IMR-90 (cell line): ENCODE measurements at regions not wholly inside any gene's neighbourhood (a gene's known extent, or its start where the extent isn't known, plus 50 kb on each side); places are given as distances from the start of the nearest gene placed in this dataset.

Experiments used
- ATAC-seq: fragments of 200-7000 bp; cut with Tn5 transposase; 2 replicates; pipeline ENCODE4 v1.9.1; 2020; ENCODE audit warnings: low read depth, mild to moderate bottlenecking, moderate library complexity
- BruUV-seq: library from RNA; stranded (reverse); fragments of 400-500 nt; replicated peaks from 2 replicates; lab custom pipeline; 2021; lab: Mats Ljungman, UMichigan
- CTCF ChIA-PET: fragments of 300-600 bp; formaldehyde crosslinking; extraction: SDS; loops from one replicate; lab custom pipeline; 2021; ENCODE audit warnings: antibody characterized with exemption; lab: Yijun Ruan, JAX
- POLR2A ChIA-PET: fragments of 300-600 bp; sonication (Branson Sonifier 250); formaldehyde crosslinking; loops from one replicate; lab custom pipeline; 2022; ENCODE audit warnings: antibody characterized with exemption; ENCODE audit not compliant: unreplicated experiment; lab: Charles Lee
- DNase-seq: peaks from one replicate; pipeline ENCODE4 v3.0.0; 2013
- H2AFZ ChIP-seq: replicated peaks from 2 replicates; pipeline ENCODE3; 2013; ENCODE audit warnings: low read length, mild to moderate bottlenecking; ENCODE audit not compliant: poor library complexity
- H2AK5ac ChIP-seq: 2 replicates; pipeline ENCODE4 v1.6.1; 2013; ENCODE audit warnings: low read depth, low read length, inconsistent platforms
- H2AK9ac ChIP-seq: replicated peaks from 2 replicates; pipeline ENCODE3; 2013; ENCODE audit warnings: mild to moderate bottlenecking, low read depth, low read length, moderate library complexity; ENCODE audit not compliant: poor library complexity
- H2BK120ac ChIP-seq: 2 replicates; pipeline ENCODE4 v1.6.1; 2013; ENCODE audit warnings: low read depth, low read length, inconsistent platforms
- H2BK15ac ChIP-seq: 3 replicates; pipeline ENCODE4 v1.6.1; 2013; ENCODE audit warnings: low read depth, low read length, inconsistent platforms
- H2BK20ac ChIP-seq: 2 replicates; pipeline ENCODE4 v1.6.1; 2013; ENCODE audit warnings: low read depth, mild to moderate bottlenecking, inconsistent platforms, low read length, moderate library complexity
- H2BK5ac ChIP-seq: 2 replicates; pipeline ENCODE4 v1.6.1; 2013; ENCODE audit warnings: mild to moderate bottlenecking, low read depth, low read length, inconsistent platforms; ENCODE audit not compliant: poor library complexity, severe bottlenecking
- H3K14ac ChIP-seq: replicated peaks from 2 replicates; pipeline ENCODE4 v1.6.1; 2013; ENCODE audit warnings: low read depth, low read length, inconsistent platforms
- H3K18ac ChIP-seq: 2 replicates; pipeline ENCODE4 v1.6.1; 2013; ENCODE audit warnings: low read depth, low read length, control low read depth
- H3K23ac ChIP-seq: 2 replicates; pipeline ENCODE4 v1.6.1; 2013; ENCODE audit warnings: low read depth, low read length, inconsistent platforms
- H3K27ac ChIP-seq: 2 replicates; pipeline ENCODE4 v1.5.1; 2013; ENCODE audit warnings: mild to moderate bottlenecking, control low read depth, low read length; ENCODE audit not compliant: insufficient read depth
- H3K27me3 ChIP-seq: 2 replicates; pipeline ENCODE4 v1.6.1; 2013; ENCODE audit warnings: low read length; ENCODE audit not compliant: control insufficient read depth, insufficient read depth
- H3K36me3 ChIP-seq: 2 replicates; pipeline ENCODE4 v1.6.1; 2013; ENCODE audit warnings: low read length, mixed read lengths; ENCODE audit not compliant: control insufficient read depth, insufficient read depth
- H3K4ac ChIP-seq: 2 replicates; pipeline ENCODE4 v1.6.1; 2013; ENCODE audit warnings: low read depth, low read length, inconsistent platforms
- H3K4me1 ChIP-seq: 2 replicates; pipeline ENCODE4 v1.6.1; 2013; ENCODE audit warnings: low read length, mixed read lengths; ENCODE audit not compliant: control insufficient read depth, insufficient read depth
- H3K4me2 ChIP-seq: 2 replicates; pipeline ENCODE4 v1.6.1; 2013; ENCODE audit warnings: low read depth, mild to moderate bottlenecking, control low read depth, low read length, moderate library complexity
- H3K4me3 ChIP-seq: 2 replicates; pipeline ENCODE4 v1.5.1; 2013; ENCODE audit warnings: low read depth, mild to moderate bottlenecking, control low read depth, low read length, moderate library complexity; ENCODE audit not compliant: insufficient read depth
- H3K56ac ChIP-seq: 2 replicates; pipeline ENCODE4 v1.6.1; 2013; ENCODE audit warnings: low read length, inconsistent platforms; ENCODE audit not compliant: insufficient read depth; ENCODE audit errors: extremely low read depth
- H3K79me1 ChIP-seq, 2 experiments: 2 replicates each; pipeline ENCODE4 v1.6.1; 2013; ENCODE audit warnings: low read length in 2 of 2, inconsistent platforms in 1 of 2, low read depth in 1 of 2
- H3K9ac ChIP-seq: 2 replicates; pipeline ENCODE4 v1.6.1; 2013; ENCODE audit warnings: low read depth, low read length, control low read depth
- H3K9me1 ChIP-seq: 2 replicates; pipeline ENCODE4 v1.6.1; 2013; ENCODE audit warnings: low read length, inconsistent platforms; ENCODE audit not compliant: insufficient read depth
- H3K9me3 ChIP-seq: 2 replicates; pipeline ENCODE4 v1.6.1; 2013; ENCODE audit warnings: low read length; ENCODE audit not compliant: control insufficient read depth, insufficient read depth
- H4K20me1 ChIP-seq: 2 replicates; pipeline ENCODE4 v1.6.1; 2013; ENCODE audit warnings: low read length, inconsistent platforms; ENCODE audit not compliant: insufficient read depth
- H4K5ac ChIP-seq: 2 replicates; pipeline ENCODE4 v1.6.1; 2013; ENCODE audit warnings: mild to moderate bottlenecking, low read depth, low read length, control low read depth
- H4K8ac ChIP-seq, 2 experiments: 2 replicates each; pipeline ENCODE4 v1.6.1; 2013; ENCODE audit warnings: low read depth in 2 of 2, low read length in 2 of 2, control low read depth in 1 of 2, inconsistent platforms in 1 of 2
- H4K91ac ChIP-seq: 2 replicates; pipeline ENCODE4 v1.6.1; 2013; ENCODE audit warnings: low read depth, low read length, inconsistent platforms; ENCODE audit not compliant: insufficient read depth
- BHLHE40 ChIP-seq: fragments of 150-350 bp; IDR thresholded peaks from 2 replicates; pipeline ENCODE4 v1.6.1; 2016; ENCODE audit warnings: mild to moderate bottlenecking, low read depth, low read length
- CEBPB ChIP-seq: IDR thresholded peaks from 2 replicates; pipeline ENCODE4 v1.6.1; 2012; ENCODE audit warnings: low read depth, low read length, improper control_type of control experiment
- CHD1 ChIP-seq: IDR thresholded peaks from 2 replicates; pipeline ENCODE4 v1.6.1; 2012; ENCODE audit warnings: low read depth, low read length, improper control_type of control experiment
- CTCF ChIP-seq: conservative IDR thresholded peaks from 2 replicates; pipeline ENCODE4 v1.5.1; 2012; ENCODE audit warnings: mild to moderate bottlenecking, low read depth, low read length, improper control_type of control experiment
- ELK1 ChIP-seq: fragments of 150-350 bp; IDR thresholded peaks from 2 replicates; pipeline ENCODE4 v1.6.1; 2016; ENCODE audit warnings: low read depth, mild to moderate bottlenecking, low read length, moderate library complexity, borderline replicate concordance
- FOS ChIP-seq: fragments of 150-350 bp; IDR thresholded peaks from 2 replicates; pipeline ENCODE4 v1.6.1; 2016; ENCODE audit warnings: low read depth, low read length
- MAFK ChIP-seq: IDR thresholded peaks from 2 replicates; pipeline ENCODE4 v1.6.1; 2012; ENCODE audit warnings: low read depth, low read length, improper control_type of control experiment
- MAZ ChIP-seq: IDR thresholded peaks from 2 replicates; pipeline ENCODE4 v1.6.1; 2012; ENCODE audit warnings: low read depth, mild to moderate bottlenecking, low read length, improper control_type of control experiment, moderate library complexity, borderline replicate concordance
- MXI1 ChIP-seq: IDR thresholded peaks from 2 replicates; pipeline ENCODE4 v1.6.1; 2012; ENCODE audit warnings: low read depth, mild to moderate bottlenecking, low read length, moderate library complexity, borderline replicate concordance
- NFE2L2 ChIP-seq: fragments of 150-350 bp; IDR thresholded peaks from 2 replicates; pipeline ENCODE4 v1.6.1; 2016; ENCODE audit warnings: low read depth, mild to moderate bottlenecking, low read length
- POLR2A ChIP-seq: IDR thresholded peaks from 2 replicates; pipeline ENCODE4 v1.6.1; 2012; ENCODE audit warnings: mild to moderate bottlenecking, low read depth, low read length
- RAD21 ChIP-seq: IDR thresholded peaks from 2 replicates; pipeline ENCODE4 v1.6.1; 2012; ENCODE audit warnings: low read length, improper control_type of control experiment
- RCOR1 ChIP-seq: IDR thresholded peaks from 2 replicates; pipeline ENCODE4 v1.6.1; 2012; ENCODE audit warnings: mild to moderate bottlenecking, low read length, improper control_type of control experiment; ENCODE audit not compliant: insufficient replicate concordance
- RFX5 ChIP-seq: IDR thresholded peaks from 2 replicates; pipeline ENCODE4 v1.8.0; 2012; ENCODE audit warnings: low read depth, mild to moderate bottlenecking, low read length, moderate library complexity
- USF2 ChIP-seq: fragments of 150-350 bp; IDR thresholded peaks from 2 replicates; pipeline ENCODE4 v1.6.1; 2017; ENCODE audit warnings: mild to moderate bottlenecking, antibody characterized with exemption, low read length, low read depth
- WGBS, 2 experiments: methylation state at CpG; one replicate each; pipeline versions ENCODE4 v1.1.5 to v1.1.7; 2013; ENCODE audit warnings: missing lambda C conversion rate in 2 of 2; ENCODE audit not compliant: insufficient read length in 1 of 2; ENCODE audit errors: extremely low coverage in 2 of 2; 5-methylcytosine and 5-hydroxymethylcytosine counted together
- dilution Hi-C: fragments of 300-500 bp; cut with HindIII; formaldehyde crosslinking; loops from one replicate; pipeline ENCODE4 v1.14.3; 2018; ENCODE audit warnings: low sequenced_read_pairs; ENCODE audit not compliant: unreplicated experiment
- in situ Hi-C: fragments of 300-500 bp; cut with MboI; formaldehyde crosslinking; loops from 3 replicates; pipeline ENCODE4 v1.14.3; 2019; ENCODE audit warnings: low sequenced_read_pairs, inconsistent platforms, mixed read lengths
- intact Hi-C: fragments of 100-400 bp; cut with micrococcal nuclease; formaldehyde crosslinking; loops from 2 replicates; pipeline ENCODE4 v1.10.0; 2022

- Histone ChIP-seq H3K36me3 (no peaks in the 10 kb centered on the region), H3K79me1 (no peaks in the 10 kb centered on the region), H2BK15ac (no peak overlapping the region), H2AK9ac (no peak overlapping the region), H3K27ac (no peak overlapping the region), H4K5ac (no peak overlapping the region), H3K14ac (no peak overlapping the region), H4K8ac (no peak overlapping the region), H2BK5ac (no peak overlapping the region), H2BK20ac (no peak overlapping the region), H4K20me1 (no peaks in the 10 kb centered on the region), H3K4ac (no peak overlapping the region), H3K4me3 (no peak overlapping the region), H3K4me2 (no peak overlapping the region), H2BK120ac (no peak overlapping the region), H2AFZ (no peak overlapping the region), H3K4me1 (no peaks in the 10 kb centered on the region), H3K9me1 (no peaks in the 10 kb centered on the region), H2AK5ac (no peak overlapping the region), H3K27me3 (no peaks in the 10 kb centered on the region), H3K18ac (no peak overlapping the region), H3K23ac (no peak overlapping the region), H3K9me3 (no peaks in the 10 kb centered on the region), H4K91ac (no peak overlapping the region), H3K56ac (no peak overlapping the region), H3K9ac (no peak overlapping the region)
- no CpG with 5 or more reads among the region's 5 CpGs for WGBS, 2 experiments
- in situ Hi-C loops (no loop called here), intact Hi-C loops (no loop called here), dilution Hi-C loops (no loop called here)
- TF ChIP-seq RCOR1, result no peak
- no peak for TF ChIP-seq FOS
- TF ChIP-seq NFE2L2, result no peak
- TF ChIP-seq USF2, result no peak
- TF ChIP-seq BHLHE40, result no peak
- no peak for TF ChIP-seq CEBPB
- TF ChIP-seq POLR2A, result no peak
- no peak for TF ChIP-seq ELK1
- TF ChIP-seq MXI1, result no peak
- TF ChIP-seq MAZ, result no peak
- TF ChIP-seq CHD1, result no peak
- TF ChIP-seq RFX5, result no peak
- no peak for TF ChIP-seq CTCF
- TF ChIP-seq MAFK, result no peak
- TF ChIP-seq RAD21, result no peak
- no TSS peak for BruUV-seq
- ChIA-PET POLR2A (no interaction called here), CTCF (no interaction called here)
- ATAC-seq (no peak), DNase-seq (no peak)
Observed at GRCh38 chr6:92930171-92930570, 489.2 kb downstream of the EPHA7 start.
